ENCODE measurements at regions not wholly inside any gene's neighbourhood (a gene's known extent, or its start where the extent isn't known, plus 50 kb on each side); places are given as distances from the start of the nearest gene placed in this dataset.

DNA sequence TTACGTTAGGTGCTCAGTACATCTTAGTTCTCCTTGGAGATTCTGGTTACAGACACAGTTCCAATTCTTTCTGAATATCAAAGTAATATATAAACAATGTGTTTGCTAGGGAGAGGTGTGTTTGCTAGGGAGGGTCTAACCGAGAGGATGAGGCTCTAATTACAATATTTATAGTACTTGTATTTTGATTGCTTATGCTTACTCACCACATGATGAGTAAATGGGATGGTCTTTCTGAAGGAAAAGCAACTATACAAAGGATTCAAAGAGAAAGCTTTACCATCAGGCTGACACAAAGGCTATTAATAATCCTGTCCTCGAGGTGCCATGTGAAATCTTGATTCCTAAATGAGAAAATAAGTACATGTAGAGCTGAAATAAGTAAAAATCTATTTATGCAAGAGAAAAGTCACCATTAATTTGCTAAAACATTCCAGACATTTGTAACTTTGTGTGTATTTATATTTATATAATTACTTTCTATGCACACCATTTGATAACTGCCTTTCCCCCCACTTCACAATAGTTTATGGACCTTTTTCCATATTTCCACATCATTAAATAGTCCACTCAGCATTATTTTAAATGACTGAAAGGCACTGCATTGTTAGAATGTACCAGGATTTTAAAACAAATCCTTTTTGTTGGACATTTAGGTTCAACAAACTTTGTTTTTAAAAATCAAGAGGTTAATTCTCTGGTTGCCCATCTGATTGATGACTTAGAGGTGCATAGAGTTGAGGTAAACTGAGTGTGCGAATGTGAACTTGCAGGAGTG, 94.5 kb upstream of the FN1 start:
- ChIA-PET POLR2A (ENCODE audit: partially characterized antibody) (no interaction called here), CTCF (ENCODE audit: partially characterized antibody) (interaction anchor here (0.6 kb wide), 1 partner anchor 140 kb away, joined by 3 read pairs; no protein-coding TSS in a partner anchor)
- Histone ChIP-seq H3K23ac (ENCODE audit: insufficient read length) (no peak overlapping the region), H2BK15ac (ENCODE audit: low read length) (no peak overlapping the region), H3K36me3 (ENCODE audit: control insufficient read depth in 2 of 4, insufficient read depth in 4 of 4, low read length in 3 of 4) (no peaks in the 10 kb centered on the region), H3K4me2 (ENCODE audit: insufficient read depth in 1 of 2, low read depth in 2 of 2, low read length in 2 of 2) (no peak overlapping the region), H4K91ac (replicated peaks; ENCODE audit: insufficient read length, low read length) (no peak overlapping the region), H3K27me3 (replicated peaks in 1 of 4; ENCODE audit: control insufficient read depth in 3 of 4, extremely low read depth in 1 of 4, insufficient read depth in 3 of 4, low read length in 3 of 4) (peaks cover 0 to 1% (median 0%) of the 10 kb centered on the region in 4 experiments; a peak in 1 of 7 replicates), H3K4me1 (replicated peaks in 1 of 4; ENCODE audit: control insufficient read depth in 3 of 4, insufficient read depth in 4 of 4, low read length in 3 of 4) (no peaks in the 10 kb centered on the region), H2BK20ac (ENCODE audit: low read length) (no peak overlapping the region), H2AFZ (ENCODE audit: low read length) (no peak overlapping the region), H3K79me1 (ENCODE audit: low read depth, low read length) (no peaks in the 10 kb centered on the region), H3K56ac (replicated peaks; ENCODE audit: insufficient read length, low read depth, low read length) (no peak overlapping the region), H3K79me2 (ENCODE audit: control insufficient read depth in 1 of 2, insufficient read depth in 2 of 2, low read length in 2 of 2) (no peaks in the 10 kb centered on the region), H3K9ac (replicated peaks in 1 of 4; ENCODE audit: extremely low read depth in 1 of 4, low read depth in 3 of 4, low read length in 3 of 4) (no peak overlapping the region), H4K20me1 (replicated peaks in 1 of 2; ENCODE audit: control insufficient read depth in 1 of 2, insufficient read depth in 2 of 2, low read length in 2 of 2) (no peaks in the 10 kb centered on the region), H2AK5ac (ENCODE audit: low read depth, low read length) (no peak overlapping the region), H4K8ac (ENCODE audit: extremely low read depth, insufficient read depth, low read length) (no peak overlapping the region), H2BK5ac (ENCODE audit: low read depth, low read length) (no peak overlapping the region), H3K18ac (ENCODE audit: extremely low read depth, low read length) (no peak overlapping the region), H3K4ac (replicated peaks; ENCODE audit: insufficient read length, low read depth, low read length) (no peak overlapping the region), H2BK120ac (replicated peaks; ENCODE audit: low read depth, low read length) (no peak overlapping the region), H3K14ac (ENCODE audit: insufficient read length) (no peak overlapping the region), H3K27ac (ENCODE audit: low read depth, low read length) (no peak overlapping the region), H3K9me3 (ENCODE audit: insufficient read depth in 2 of 2, low read depth in 1 of 2, low read length in 1 of 2) (peaks cover 5 to 9% of the 10 kb centered on the region in 2 experiments; a peak in 3 of 4 replicates), H4K5ac (ENCODE audit: insufficient read length, low read depth, low read length) (no peak overlapping the region), H2BK12ac (ENCODE audit: low read depth, low read length) (no peak overlapping the region), H3K4me3 (ENCODE audit: extremely low read depth in 1 of 4, insufficient read depth in 2 of 4, low read depth in 3 of 4, low read length in 4 of 4) (no peak overlapping the region), H3K23me2 (ENCODE audit: low read depth, low read length) (no peaks in the 10 kb centered on the region; the same call in 1 of the 2 replicates)
- no peak for TF ChIP-seq TAF1 (IDR thresholded peaks at IDR 0.05; ENCODE audit: low read depth, low read length)
- TF ChIP-seq NRF1 (IDR thresholded peaks at IDR 0.05; ENCODE audit: low read depth, low read length): no peak
- no peak for TF ChIP-seq RNF2 (IDR thresholded peaks at IDR 0.05; ENCODE audit: borderline replicate concordance, low read depth, low read length, missing control alignments, poor library complexity, severe bottlenecking)
- peak; percentile 59; the same call in 1 of the 2 replicates for TF ChIP-seq MAFK (IDR thresholded peaks at IDR 0.05; ENCODE audit: low read depth, low read length)
- FAIRE-seq (no peak), DNase-seq (ENCODE audit: low read depth in 1 of 2, low spot score in 2 of 2) (no peak)
- 92% methylated on average over 4 of the region's 4 CpGs; no CpG with 5 or more reads in 1 of the 2 experiments for WGBS, 2 experiments (ENCODE audit: extremely low coverage in 1 of 2, insufficient coverage in 1 of 2, insufficient read length in 1 of 2, insufficient replicate concordance in 2 of 2, low coverage in 1 of 2, low lambda C conversion rate in 2 of 2, missing lambda C conversion rate in 1 of 2)

Data from H1 (cell line).